NCI-H2171 (cell line): ENCODE measurements at regions not wholly inside any gene's neighbourhood (a gene's known extent, or its start where the extent isn't known, plus 50 kb on each side); places are given as distances from the start of the nearest gene placed in this dataset.
"Not testable (repeated sequence)": the region's sequence is repeated elsewhere in the genome, so short reads cannot be mapped to it uniquely, and the experiment has no call there.

Experiments used
- DNase-seq: peaks from one replicate; lab custom pipeline; 2025; lab: John Stamatoyannopoulos, UW

DNA sequence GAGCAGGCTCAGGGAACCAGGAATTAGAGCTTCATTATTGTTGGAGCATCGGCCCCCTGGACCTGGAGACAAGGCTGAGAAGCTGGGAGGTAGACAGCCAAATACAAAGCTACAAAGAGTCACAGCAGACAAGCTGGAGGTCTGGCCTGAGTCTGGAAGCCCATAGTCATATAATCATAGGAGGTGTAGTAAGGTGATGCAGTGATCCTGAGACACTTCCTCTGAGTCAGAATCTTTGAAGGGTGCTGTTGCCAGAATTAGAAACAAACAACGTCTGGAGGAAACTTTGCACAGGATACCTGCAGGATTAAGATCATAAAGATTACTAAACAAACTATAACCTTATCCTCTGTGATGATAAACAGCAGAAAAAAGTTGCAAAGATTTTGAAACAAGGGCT lies 213.8 kb downstream of the DSC3 start:
- no peak for DNase-seq

DNA sequence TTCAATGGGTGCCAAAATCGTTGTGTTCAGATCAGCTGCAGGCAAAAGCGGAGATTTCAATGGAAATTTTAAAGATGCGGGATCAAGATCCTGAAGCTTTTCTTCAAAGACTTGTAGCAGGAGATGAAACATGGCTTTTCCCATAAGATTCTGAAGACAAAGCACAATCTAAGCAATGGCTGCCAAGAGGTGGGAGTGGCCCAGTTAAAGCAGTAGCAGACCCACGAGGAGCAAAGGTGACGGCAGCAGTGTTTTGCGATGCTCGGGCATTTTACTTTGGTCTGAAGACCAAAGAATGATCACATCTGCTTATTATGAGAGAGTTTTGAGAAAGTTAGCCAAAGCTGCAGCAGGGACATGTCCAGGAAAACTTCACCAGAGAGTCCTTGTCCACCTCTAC lies 222.9 kb downstream of the DSC3 start:
- no peak for DNase-seq

DNA sequence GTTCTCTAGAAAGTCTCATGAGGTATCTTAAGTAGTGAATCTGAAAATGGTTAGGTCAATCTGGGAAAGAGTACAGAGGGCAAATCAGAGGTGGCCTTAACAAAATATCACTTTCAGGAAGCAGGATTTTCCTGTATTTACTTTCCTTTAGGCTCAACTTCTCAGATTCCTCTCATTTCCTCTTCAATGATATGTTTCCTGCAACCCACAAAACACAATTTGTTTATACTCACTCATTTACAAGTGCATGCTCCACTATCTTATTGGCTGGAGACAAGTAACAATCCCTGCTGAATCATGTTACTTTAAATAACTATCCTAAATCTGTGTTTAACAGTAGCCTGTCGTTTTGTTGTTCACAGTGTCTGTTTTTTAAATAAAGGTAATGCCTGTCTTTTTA lies 228.1 kb downstream of the DSC3 start:
- no peak for DNase-seq

DNA sequence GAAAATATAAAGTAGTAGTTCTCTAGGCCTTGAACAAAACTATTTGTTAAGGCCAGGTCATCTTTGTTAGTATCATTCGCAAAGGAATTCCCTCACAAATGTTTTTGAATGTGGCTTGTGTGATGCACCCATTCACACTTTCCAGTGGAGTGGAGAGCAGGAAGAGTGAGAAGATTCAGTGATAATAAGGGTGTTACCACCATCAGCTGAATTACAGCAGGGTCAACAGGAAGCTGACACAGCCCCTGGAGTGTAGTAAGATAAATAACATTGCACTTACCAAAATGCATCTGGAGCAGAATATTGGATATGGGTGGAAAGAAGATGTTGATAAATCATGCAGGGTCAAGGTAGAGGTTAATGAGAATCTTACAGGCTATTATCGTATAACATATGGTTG lies 231.0 kb downstream of the DSC3 start:
- DNase-seq, result no peak

DNA sequence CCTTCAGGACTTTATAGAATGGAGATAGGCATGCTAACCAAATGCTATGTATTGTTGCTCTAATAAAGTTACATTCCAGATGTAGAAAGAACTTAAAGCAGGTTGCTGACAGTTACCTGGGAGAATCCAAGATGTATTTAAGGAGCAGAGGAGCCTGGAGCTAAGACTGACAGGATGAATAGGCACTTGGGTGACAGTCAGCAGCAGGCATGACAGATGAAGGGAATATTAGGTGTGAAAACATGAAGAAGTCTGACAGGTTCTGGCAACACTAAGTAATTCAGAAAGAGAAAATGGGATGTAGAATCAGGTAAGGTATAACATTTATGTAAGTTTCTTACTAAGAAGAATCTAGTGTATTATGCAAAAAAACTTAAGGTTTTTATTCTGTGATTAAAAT lies 232.0 kb downstream of the DSC3 start:
- no peak for DNase-seq

DNA sequence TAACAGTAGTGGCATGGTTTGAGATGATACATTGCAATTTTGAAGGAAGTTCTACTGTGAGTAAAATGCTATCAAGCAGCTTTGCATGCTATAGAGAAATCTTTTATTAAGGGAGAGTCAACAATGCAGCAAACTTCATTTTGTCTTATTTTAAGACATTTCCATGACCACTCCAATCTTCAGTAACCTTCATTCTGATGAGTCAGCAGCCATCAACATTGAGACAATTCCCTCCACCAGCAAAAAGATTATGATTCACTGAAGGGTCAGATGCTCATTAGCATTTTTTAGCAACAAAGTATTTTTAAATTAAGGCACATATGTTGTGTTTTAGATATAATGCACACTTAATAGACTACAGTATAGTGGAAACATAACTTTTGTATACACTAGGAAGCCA lies 235.7 kb downstream of the DSC3 start:
- DNase-seq, result no peak

DNA sequence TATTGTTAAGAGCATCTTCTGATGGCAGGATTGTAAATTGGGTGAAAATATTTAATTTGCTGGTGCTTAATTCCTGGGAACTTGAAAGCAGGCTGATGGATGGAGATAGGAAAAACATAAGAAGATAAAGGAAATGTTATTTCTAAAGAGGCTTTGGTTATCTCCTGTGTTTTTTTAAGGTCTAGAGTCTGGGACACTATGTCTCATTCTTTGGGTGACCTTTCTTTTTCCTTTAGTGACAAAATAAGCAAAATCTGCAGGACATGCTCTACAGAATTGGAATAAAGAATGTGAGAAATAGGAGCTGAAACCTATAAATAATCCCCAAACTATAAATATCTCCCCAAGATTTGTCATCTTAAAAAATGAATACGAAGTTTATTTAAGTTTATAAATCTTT lies 241.7 kb downstream of the DSC3 start:
- no peak for DNase-seq

DNA sequence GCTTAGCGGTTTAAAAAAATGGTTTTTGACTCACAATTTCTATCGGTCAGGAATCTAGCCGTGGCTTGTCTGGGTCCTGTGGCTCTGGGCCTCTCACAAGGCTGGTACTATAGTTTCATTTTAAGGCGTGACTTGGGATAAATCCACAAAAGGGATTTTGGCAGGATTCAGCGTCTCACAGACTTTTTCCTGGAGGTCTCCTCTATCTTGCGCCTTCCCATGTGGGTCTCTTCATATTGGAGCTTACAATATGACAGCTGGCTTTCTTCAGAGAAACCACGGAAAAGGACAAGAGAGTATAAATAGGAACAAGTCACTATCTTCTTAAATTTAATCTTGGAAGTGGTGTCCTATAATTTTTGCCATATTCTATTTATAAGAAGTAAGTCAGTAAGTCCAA lies 250.5 kb downstream of the DSC3 start:
- DNase-seq, result no peak

DNA sequence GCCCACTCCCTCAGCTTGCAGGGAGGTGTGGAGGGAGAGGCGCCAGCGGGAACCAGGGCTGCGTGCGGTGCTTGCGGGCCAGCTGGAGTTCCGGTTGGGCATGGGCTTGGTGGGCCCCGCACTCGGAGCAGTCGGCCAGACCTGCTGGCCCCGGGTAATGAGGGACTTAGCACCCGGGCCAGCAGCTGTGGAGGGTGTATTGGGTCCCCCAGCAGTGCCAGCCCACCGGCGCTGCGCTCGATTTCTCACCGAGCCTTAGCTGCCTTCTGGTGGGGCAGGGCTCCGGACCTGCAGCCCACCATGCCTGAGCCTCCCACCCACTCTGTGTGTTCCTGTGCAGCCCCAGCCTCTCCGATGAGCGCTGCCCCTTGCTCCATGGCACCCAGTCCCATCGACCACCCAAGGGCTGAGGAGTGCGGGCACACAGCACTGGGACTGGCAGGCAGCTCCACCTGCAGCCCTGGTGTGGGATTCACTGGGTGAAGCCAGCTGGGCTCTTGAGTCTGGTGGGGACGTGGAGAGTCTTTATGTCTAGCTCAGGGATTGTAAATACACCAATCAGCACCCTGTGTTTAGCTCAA lies 254.0 kb downstream of the DSC3 start:
- not testable (repeated sequence) for DNase-seq

DNA sequence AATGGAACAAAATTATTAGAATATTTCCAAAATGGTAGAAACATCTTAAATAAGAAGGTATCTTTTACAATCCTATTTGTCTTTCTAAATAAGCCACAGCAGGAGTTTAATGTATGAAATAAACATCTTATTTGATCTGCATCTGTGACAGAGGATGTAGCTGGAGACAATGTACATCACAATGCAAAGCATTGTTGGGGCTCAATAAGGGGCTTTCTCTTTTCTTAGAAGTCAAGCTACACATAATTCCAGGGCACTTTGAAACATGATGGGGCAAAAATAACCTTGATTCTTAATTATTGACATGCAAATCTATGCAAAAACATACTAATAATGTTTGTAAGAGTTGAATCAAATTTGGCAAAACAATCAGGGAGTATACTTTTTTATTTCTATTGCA lies 255.1 kb downstream of the DSC3 start:
- no peak for DNase-seq

DNA sequence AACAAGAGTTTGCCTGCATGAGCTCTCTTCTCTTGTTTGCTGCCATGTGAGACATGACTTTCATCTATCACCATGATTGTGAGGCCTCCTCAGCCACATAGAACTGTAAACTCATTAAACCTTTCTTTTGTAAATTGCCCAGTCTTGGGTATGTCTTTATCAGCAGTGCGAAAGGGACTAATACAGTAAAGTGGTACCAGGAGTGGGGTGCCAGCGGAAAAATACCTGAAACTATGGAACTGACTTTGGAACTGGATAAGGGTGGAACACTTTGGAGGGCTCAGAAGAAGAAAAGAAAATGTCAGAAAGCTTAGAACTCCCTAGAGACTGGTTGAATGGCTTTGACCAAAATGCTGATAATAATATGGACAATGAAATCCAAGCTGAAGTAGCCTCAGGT lies 260.9 kb downstream of the DSC3 start:
- DNase-seq, result no peak

DNA sequence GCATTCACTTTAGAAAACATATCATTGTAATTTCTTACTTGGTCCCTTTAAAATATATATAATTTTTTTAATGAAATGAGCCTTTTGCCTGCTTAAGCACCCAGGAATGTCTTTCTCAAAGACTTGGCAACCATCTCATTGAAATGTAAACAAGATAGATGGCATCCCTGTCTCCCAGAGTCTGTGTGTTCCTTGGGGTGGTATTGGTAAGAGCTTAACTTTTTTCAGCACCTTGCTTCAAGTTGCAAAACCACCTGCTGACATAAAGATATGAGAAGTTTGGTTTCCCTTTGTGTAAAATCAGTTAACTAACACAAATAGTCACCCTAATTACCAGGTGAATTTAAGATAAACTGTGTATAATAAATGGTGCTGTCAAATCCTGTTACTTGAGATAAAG lies 266.9 kb downstream of the DSC3 start:
- DNase-seq, result no peak

DNA sequence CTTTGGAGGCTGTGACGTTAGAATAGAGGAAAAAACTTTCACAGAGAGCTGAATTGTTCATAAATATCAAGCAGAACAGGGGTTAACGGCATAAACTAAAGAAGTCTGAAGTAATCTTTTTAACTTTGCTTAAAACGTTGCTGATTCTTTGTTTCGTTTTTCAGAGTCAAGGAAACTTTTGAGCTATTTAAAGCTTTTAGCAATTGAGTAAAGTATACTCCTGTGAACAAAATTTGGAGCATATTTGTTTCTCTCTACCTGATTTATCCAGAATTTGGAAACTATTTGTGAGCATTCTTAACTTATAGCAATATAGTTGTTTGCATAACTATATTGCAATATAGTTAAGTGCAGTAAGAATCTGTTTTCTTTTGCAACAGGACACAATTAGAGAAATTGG lies 270.4 kb downstream of the DSC3 start:
- not testable (repeated sequence) for DNase-seq

DNA sequence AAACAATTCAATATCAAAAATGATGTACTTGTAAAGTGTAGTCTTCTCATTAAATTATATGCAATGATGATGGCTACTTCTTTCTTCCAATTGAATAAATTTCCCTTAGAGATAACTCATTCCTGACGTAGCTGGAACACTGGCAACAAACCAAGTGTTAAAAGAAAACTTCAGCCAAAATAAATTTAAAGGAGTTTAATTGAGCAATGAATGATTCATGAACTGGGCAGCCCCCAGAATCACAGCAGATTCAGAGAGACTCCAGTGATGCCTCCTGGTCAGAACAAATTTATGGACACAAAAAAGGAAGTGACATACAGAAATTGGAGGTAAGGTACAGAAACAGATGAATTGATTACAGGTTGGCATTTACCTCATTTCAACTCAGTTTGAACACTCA lies 276.5 kb downstream of the DSC3 start:
- no peak for DNase-seq

DNA sequence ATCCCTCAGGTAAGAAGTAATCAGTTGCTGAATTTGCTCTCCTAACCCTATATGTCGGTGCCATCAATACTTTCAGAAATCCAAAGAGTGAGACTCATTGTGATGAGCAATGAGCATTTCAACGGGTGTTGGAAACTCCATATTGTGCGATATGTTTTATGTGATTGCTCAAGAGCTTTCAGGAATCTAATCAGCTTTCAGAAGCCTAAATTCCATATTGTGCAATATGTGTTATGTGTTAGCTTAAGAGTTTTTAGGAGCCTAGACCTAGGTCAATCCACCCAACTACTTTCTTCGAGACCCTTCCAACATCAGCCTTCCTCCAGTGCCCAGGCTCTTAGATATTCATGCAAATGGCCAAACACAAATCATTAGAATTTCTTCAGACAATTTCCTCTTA lies 277.3 kb downstream of the DSC3 start:
- no peak for DNase-seq

DNA sequence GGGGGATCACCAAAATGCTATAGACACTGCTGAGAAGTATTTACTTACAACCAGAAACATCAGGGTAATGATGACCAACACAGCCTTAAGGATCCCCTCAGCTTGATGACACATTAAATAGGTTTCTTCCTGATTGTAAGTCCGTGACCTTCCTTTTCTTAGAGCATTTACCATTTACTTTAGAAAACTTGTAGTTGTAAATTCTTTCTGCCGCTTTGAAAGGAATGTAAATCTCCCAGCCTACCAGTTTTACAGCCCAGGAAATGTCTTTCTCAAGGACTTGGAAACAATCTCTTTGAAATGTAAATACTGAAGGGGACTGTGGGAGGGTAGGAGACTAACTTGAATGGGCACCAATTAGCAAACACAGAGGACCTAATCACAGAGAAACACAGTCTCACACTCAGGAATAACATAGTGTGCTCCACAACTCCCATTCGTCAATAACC lies 278.6 kb downstream of the DSC3 start:
- DNase-seq, result no peak

DNA sequence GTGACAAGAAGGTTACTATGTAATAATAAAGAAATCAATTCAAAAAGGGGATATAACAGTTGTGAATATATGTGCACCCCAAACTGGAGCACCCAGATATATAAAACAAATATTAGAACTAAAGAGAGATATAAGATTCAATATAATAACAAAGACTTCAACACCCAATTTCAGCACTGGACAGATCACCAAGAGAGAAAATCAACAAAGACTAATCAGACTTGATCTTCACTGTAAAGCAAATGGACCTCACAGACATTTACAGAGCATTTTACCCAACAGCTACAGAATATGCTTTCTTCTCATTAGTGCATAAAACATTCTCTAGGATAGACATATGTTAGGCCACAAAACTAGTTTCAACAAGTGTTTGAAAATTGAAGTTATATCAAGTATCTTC lies 287.7 kb downstream of the DSC3 start:
- no peak for DNase-seq

DNA sequence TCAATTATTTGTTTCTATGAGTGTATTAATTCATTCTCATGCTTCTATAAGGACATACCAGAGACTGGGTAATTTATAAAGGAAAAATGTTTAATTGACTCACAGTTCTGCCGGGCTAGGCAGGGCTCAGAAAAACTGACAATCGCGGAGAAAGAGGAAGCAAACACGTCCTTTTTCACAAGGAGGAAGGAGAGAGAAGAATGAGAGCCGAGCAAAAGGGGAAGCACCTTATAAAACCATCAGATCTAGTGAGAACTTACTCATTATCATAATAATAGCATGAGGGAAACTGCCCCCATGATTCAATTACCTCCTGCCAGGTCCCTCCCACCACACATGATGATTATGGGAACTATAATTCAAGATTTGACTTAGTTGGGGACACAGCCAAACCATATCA lies 294.0 kb downstream of the DSC3 start:
- DNase-seq, result no peak

DNA sequence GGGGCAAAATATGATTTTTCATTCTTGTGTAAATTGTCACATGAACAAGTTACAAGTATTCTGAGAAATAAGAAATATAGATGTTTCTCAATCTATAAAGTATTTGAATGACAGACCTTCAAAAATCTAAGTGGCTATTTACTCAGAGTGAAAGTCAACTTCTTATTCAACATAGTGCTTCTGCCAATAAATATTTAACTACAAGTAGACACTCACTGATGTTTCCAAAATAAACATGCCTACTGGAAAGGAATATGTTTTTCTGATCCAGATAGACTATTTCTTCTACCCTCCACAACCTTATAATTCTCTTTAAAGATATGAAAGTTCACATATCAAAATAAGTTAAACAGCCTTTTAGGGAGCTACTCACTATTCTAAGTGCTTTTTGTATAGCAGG lies 296.3 kb downstream of the DSC3 start:
- DNase-seq, result no peak

DNA sequence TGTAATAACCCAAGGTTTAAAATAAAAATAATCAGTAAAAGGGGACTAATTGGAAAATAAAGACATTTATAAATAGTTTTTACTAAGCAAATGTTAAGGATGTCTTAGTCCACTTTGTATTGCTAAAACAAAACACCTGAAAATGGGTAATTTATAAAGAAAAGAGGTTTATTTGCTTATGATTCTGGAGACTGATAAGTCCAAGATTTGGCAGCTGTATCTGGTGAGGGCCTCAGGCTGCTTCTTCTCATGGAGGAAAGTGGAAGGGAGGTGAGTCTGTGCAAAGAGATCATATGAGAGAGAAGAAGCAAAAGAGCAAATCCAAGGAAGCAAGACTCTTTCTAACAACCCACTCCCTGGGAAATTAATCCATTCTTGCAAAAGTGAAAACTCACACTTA lies 299.5 kb downstream of the DSC3 start:
- DNase-seq, result no peak

DNA sequence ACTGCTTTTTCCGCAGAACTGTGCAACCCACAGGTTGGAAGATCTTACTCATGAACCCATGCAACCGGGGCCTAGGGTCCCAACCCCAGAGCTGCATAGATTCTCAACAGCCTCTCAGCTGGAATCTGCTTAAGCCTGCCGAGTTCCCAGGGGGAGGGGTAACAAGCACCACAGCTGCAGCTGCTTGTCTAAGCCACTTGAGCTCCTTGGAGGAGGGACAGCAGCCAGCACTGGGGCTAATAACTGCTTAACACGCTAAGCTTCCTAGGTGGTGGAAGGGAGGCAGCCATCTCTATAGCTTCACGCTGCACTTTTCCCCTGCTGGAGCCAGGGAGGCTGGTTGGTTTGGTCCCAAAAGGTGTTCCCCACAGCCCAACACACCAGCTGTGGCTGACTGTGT lies 311.6 kb downstream of the DSC3 start:
- no peak for DNase-seq

DNA sequence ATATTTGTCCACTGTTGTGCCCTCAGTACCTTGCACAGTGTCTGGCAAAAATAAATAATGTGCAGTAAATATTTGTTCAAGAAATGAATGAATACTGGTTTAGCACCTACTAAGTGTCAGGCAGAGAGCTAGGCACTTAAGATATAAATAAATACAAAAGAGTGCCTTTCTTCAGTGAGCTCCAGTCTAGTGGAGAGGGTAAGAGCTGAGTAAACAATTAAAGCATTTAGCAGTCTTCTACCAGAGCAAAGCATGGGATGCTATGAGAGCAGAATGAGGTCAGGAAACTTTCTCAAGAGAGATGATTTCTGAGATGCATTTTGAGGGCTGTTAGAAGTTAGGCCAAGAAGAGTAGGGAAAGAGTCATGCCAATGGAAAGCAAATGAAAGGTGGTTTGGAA lies 314.7 kb downstream of the DSC3 start:
- DNase-seq, result no peak

DNA sequence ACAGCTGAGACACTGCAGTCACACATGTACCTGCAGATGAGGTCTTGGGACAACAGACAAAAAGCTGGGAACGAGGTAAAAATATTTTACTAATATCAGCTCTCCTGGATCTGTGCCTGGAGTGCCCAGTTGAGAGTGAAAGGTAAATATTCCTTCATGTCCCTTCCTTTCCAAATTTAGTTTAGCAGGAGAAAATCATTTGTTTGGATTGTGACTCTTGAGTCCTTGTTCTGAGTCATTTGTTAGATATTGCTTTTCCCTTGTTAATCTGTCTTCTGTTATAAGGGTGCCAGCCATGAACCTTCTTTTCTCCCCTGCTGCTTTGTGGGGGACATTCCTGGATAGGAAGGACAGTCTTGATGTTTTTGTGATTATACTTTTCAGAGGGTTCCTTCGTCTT lies 329.2 kb downstream of the DSC3 start:
- no peak for DNase-seq

DNA sequence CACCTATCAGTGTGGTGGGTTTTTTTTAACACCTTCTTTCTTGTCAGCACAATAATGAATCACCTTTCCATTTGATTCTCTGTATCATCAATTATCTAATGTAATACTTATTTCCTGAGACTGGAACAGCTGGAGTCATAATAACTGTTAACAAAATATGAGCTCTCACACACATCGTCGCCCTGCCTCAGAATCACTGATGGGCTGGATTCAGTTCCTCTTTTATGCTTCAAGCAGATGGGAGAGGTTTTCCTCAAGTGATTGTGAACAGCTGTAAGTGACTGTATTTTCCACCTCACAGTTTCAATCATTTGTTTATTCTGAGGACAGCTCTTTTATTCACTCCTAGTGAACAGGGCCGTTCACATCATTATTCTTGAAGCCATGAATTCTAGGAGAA lies 330.2 kb downstream of the DSC3 start:
- DNase-seq, result no peak

DNA sequence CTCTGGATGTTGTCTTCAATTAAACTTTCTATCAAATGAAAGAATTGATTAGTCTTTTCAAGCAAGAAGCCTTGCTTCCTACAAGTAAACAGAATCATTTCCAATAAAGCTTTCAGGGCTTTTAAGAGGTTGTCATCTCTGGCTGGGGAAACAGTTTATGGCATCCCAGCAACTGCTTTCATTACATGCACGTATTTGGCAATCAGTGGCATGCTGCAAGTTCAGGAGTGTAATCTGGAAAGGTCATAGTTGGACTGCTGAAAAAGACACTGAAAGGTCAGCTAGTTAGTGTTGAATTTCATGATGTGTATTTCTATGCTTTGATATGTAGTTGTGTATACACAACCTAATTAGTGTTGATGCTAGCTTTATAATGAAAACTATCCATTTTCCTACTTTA lies 332.9 kb downstream of the DSC3 start:
- no peak for DNase-seq
